CD14-positive monocyte (primary cell): ENCODE measurements at regions not wholly inside any gene's neighbourhood (a gene's known extent, or its start where the extent isn't known, plus 50 kb on each side); places are given as distances from the start of the nearest gene placed in this dataset.

Source experiments
- DNase-seq, 3 donors: peaks; one replicate each; pipeline ENCODE4 v3.0.0-alpha.2; 2011 to 2022
- H2AFZ ChIP-seq: 2 replicates; pipeline ENCODE4 v1.6.0; 2012; ENCODE audit warnings: mild to moderate bottlenecking, low read depth, low read length, inconsistent platforms; ENCODE audit not compliant: insufficient read depth, poor library complexity, severe bottlenecking
- H3K27ac ChIP-seq, 2 donors: 1 replicate in 1 of 2; 2 replicates in 1 of 2; pipeline ENCODE4 v1.5.1; 2012 to 2013; ENCODE audit warnings: low read length in 2 of 2, control low read depth in 1 of 2, inconsistent platforms in 1 of 2, low read depth in 1 of 2, mild to moderate bottlenecking in 1 of 2
- H3K27me3 ChIP-seq, 2 donors: one replicate each; pipeline versions ENCODE4 v1.6.0 to v1.6.1; 2011 to 2013; ENCODE audit warnings: low read length in 2 of 2; ENCODE audit not compliant: control insufficient read depth in 2 of 2, insufficient read depth in 2 of 2
- H3K36me3 ChIP-seq, 2 donors: replicated peaks in 1 of 2; 1 replicate in 1 of 2; 2 replicates in 1 of 2; pipeline versions ENCODE4 v1.5.1 to v1.6.1; 2012 to 2013; ENCODE audit warnings: low read length in 2 of 2, control low read depth in 1 of 2, inconsistent platforms in 1 of 2, mild to moderate bottlenecking in 1 of 2; ENCODE audit not compliant: insufficient read depth in 2 of 2, control insufficient read depth in 1 of 2
- H3K4me1 ChIP-seq, 2 donors: 1 replicate in 1 of 2; 2 replicates in 1 of 2; pipeline versions ENCODE4 v1.5.1 to v1.6.1; 2012 to 2013; ENCODE audit warnings: low read length in 2 of 2, control low read depth in 1 of 2, inconsistent platforms in 1 of 2, mild to moderate bottlenecking in 1 of 2, moderate library complexity in 1 of 2; ENCODE audit not compliant: insufficient read depth in 2 of 2, control insufficient read depth in 1 of 2
- H3K4me2 ChIP-seq: replicated peaks from 2 replicates; pipeline ENCODE3; 2012; ENCODE audit warnings: low read length, moderate library complexity, mild to moderate bottlenecking; ENCODE audit not compliant: poor library complexity, severe bottlenecking; ENCODE audit errors: extremely low read depth
- H3K4me3 ChIP-seq, 3 experiments: fragments of 200-600 bp in 1 of 3; sonication (generic) in 1 of 3; replicated peaks in 1 of 3; 1 replicate in 2 of 3; 2 replicates in 1 of 3; pipeline ENCODE4 v1.5.1; 2011 to 2013; ENCODE audit warnings: low read length in 3 of 3, mild to moderate bottlenecking in 3 of 3, control low read depth in 2 of 3, low read depth in 2 of 3, inconsistent platforms in 1 of 3, moderate library complexity in 1 of 3
- H3K79me2 ChIP-seq: 2 replicates; pipeline ENCODE4 v1.6.0; 2012; ENCODE audit warnings: mild to moderate bottlenecking, control low read depth, inconsistent platforms, low read length, moderate library complexity; ENCODE audit not compliant: insufficient read depth
- H3K9ac ChIP-seq: 2 replicates; pipeline ENCODE4 v1.6.0; 2017; ENCODE audit warnings: low read length, mild to moderate bottlenecking; ENCODE audit not compliant: insufficient read depth, poor library complexity, severe bottlenecking
- H3K9me3 ChIP-seq, 2 donors: replicated peaks in 1 of 2; 1 replicate in 1 of 2; 2 replicates in 1 of 2; pipeline versions ENCODE4 v1.5.1 to v1.6.1; 2012 to 2013; ENCODE audit warnings: low read length in 2 of 2, control low read depth in 1 of 2; ENCODE audit not compliant: control insufficient read depth in 1 of 2, insufficient read depth in 1 of 2
- H4K20me1 ChIP-seq: 2 replicates; pipeline ENCODE4 v1.6.0; 2012; ENCODE audit warnings: mild to moderate bottlenecking, low read length, control low read depth, moderate library complexity; ENCODE audit not compliant: insufficient read depth
- H3K27ac Mint-ChIP-seq, 7 donors: one replicate each; pipeline ENCODE4 v1.8.0; 2020; ENCODE audit warnings: mild to moderate bottlenecking in 7 of 7, mixed read lengths in 7 of 7, moderate library complexity in 6 of 7, inconsistent platforms in 2 of 7
- H3K27me3 Mint-ChIP-seq, 3 donors: one replicate each; pipeline ENCODE4 v1.8.0; 2021 to 2022; ENCODE audit warnings: low read depth in 3 of 3, mild to moderate bottlenecking in 3 of 3, mixed read lengths in 3 of 3, moderate library complexity in 3 of 3, inconsistent platforms in 1 of 3
- H3K36me3 Mint-ChIP-seq, 2 donors: one replicate each; pipeline ENCODE4 v1.8.0; 2020; ENCODE audit warnings: mixed read lengths in 2 of 2, inconsistent platforms in 1 of 2, mild to moderate bottlenecking in 1 of 2
- H3K4me1 Mint-ChIP-seq: one replicate; pipeline ENCODE4 v1.8.0; 2020; ENCODE audit warnings: mild to moderate bottlenecking, mixed read lengths
- H3K4me3 Mint-ChIP-seq, 2 donors: one replicate each; pipeline ENCODE4 v1.8.0; 2020; ENCODE audit warnings: mild to moderate bottlenecking in 2 of 2, mixed read lengths in 2 of 2, moderate library complexity in 1 of 2
- H3K9me3 Mint-ChIP-seq, 7 donors: one replicate each; pipeline ENCODE4 v1.8.0; 2020 to 2022; ENCODE audit warnings: mixed read lengths in 7 of 7, mild to moderate bottlenecking in 6 of 7, moderate library complexity in 6 of 7, inconsistent platforms in 2 of 7
- WGBS: methylation state at CpG from one replicate; pipeline ENCODE4 v1.1.5; 2013; ENCODE audit warnings: missing lambda C conversion rate; ENCODE audit not compliant: insufficient coverage; 5-methylcytosine and 5-hydroxymethylcytosine counted together
- intact Hi-C, 2 donors: fragments of 100-400 bp; cut with micrococcal nuclease; formaldehyde crosslinking; loops; one replicate each; pipeline versions ENCODE4 v1.15.0 to v1.15.1; 2023
- TF ChIP-seq, protein P1 (sequence below): fragments of 200-600 bp; IDR thresholded peaks from one replicate; pipeline ENCODE4 v1.8.0; 2022; ENCODE audit warnings: antibody characterized with exemption, mild to moderate bottlenecking

DNA sequence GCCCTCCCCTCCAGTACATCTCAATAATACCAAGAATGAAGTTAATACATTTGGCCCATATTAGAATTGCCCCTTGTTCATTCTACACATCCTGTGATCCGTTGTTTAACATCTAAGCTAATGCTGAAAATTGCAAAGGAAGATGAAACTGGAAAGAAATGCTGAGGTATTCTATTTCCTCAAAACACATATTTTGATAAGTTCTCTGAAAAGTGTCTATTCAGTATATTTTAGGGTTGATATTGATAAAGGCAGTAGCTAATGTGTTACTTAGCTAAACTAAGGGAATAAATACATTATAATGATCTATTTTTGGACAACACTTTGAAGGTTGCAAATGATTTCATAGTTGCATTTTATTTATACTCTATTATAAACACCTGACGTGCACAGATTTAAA, 702.6 kb upstream of the ROBO1 start:
- Histone ChIP-seq H3K27ac (no peak overlapping the region), H3K4me3 (no peak overlapping the region), H3K36me3 (no peaks in the 10 kb centered on the region), H3K4me2 (no peak overlapping the region), H4K20me1 (no peaks in the 10 kb centered on the region), H3K4me1 (no peaks in the 10 kb centered on the region), H3K9ac (no peak overlapping the region), H2AFZ (no peak overlapping the region), H3K27me3 (no peaks in the 10 kb centered on the region), H3K9me3 (peaks cover 0 to 7% of the 10 kb centered on the region in 2 donors), H3K79me2 (no peaks in the 10 kb centered on the region)
- WGBS: no CpG with 5 or more reads among the region's 2 CpGs
- Mint-ChIP-seq H3K27ac (no peak overlapping the region), H3K27me3 (no peaks in the 10 kb centered on the region), H3K4me3 (no peak overlapping the region), H3K9me3 (peaks cover 0 to 13% (median 4%) of the 10 kb centered on the region in 7 donors), H3K4me1 (no peaks in the 10 kb centered on the region), H3K36me3 (no peaks in the 10 kb centered on the region)
- intact Hi-C loops: no loop called here
- no peak for DNase-seq
- TF ChIP-seq, protein P1, sequence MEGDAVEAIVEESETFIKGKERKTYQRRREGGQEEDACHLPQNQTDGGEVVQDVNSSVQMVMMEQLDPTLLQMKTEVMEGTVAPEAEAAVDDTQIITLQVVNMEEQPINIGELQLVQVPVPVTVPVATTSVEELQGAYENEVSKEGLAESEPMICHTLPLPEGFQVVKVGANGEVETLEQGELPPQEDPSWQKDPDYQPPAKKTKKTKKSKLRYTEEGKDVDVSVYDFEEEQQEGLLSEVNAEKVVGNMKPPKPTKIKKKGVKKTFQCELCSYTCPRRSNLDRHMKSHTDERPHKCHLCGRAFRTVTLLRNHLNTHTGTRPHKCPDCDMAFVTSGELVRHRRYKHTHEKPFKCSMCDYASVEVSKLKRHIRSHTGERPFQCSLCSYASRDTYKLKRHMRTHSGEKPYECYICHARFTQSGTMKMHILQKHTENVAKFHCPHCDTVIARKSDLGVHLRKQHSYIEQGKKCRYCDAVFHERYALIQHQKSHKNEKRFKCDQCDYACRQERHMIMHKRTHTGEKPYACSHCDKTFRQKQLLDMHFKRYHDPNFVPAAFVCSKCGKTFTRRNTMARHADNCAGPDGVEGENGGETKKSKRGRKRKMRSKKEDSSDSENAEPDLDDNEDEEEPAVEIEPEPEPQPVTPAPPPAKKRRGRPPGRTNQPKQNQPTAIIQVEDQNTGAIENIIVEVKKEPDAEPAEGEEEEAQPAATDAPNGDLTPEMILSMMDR: no peak

DNA sequence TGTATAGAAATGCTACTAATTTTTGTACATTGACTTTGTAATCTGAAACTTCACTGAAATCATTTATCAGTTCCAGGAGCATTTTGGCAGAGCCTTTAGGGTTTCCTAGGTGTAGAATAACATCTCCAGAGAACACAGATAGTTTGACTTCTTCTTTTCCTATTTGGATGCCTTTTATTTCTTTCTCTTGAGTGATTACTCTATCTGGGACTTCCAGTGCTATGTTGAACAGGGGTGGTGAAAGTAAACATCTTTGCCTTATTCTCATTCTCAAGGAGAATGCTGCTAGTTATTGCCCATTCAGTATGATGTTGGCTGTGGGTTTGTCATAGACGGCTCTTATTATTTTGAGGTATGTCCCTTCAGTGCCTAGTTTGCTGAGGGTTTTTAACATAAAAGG, 697.9 kb upstream of the ROBO1 start:
- no peaks in the 10 kb centered on the region for H3K27me3 Mint-ChIP-seq
- TF ChIP-seq, protein P1: no peak
- no peak overlapping the region for H3K4me2 ChIP-seq

More for the DNA sequence above, 697.9 kb upstream of the ROBO1 start:
- Mint-ChIP-seq H3K36me3 (no peaks in the 10 kb centered on the region), H3K27ac (no peak overlapping the region), H3K9me3 (peaks cover 0 to 15% (median 4%) of the 10 kb centered on the region in 7 donors), H3K4me3 (no peak overlapping the region), H3K4me1 (no peaks in the 10 kb centered on the region)
- Histone ChIP-seq H3K4me3 (no peak overlapping the region), H3K4me1 (no peaks in the 10 kb centered on the region), H4K20me1 (no peaks in the 10 kb centered on the region), H3K79me2 (no peaks in the 10 kb centered on the region), H3K27me3 (no peaks in the 10 kb centered on the region), H3K9me3 (peaks cover 0 to 4% of the 10 kb centered on the region in 2 donors), H3K36me3 (no peaks in the 10 kb centered on the region), H3K9ac (no peak overlapping the region), H3K27ac (no peak overlapping the region), H2AFZ (no peak overlapping the region)
- WGBS: no CpG with 5 or more reads among the region's 1 CpG
- intact Hi-C loops: no loop called here
- DNase-seq: no peak
